Fibroblast of pulmonary artery (primary cell): ENCODE measurements at regions not wholly inside any gene's neighbourhood (a gene's known extent, or its start where the extent isn't known, plus 50 kb on each side); places are given as distances from the start of the nearest gene placed in this dataset.

Source experiments
- DNase-seq: peaks from one replicate; pipeline ENCODE4 v3.0.0-alpha.2; 2010; ENCODE audit warnings: low read depth
- H3K4me3 ChIP-seq: replicated peaks from 2 replicates; pipeline ENCODE4 v1.5.1; 2011; ENCODE audit warnings: low read depth, mild to moderate bottlenecking, control low read depth, low read length, moderate library complexity
- TF ChIP-seq, protein P1 (sequence below): IDR thresholded peaks from 2 replicates; pipeline ENCODE4 v1.5.1; 2011; ENCODE audit warnings: mild to moderate bottlenecking, control low read depth, low read length, inconsistent platforms; ENCODE audit errors: missing control alignments

DNA sequence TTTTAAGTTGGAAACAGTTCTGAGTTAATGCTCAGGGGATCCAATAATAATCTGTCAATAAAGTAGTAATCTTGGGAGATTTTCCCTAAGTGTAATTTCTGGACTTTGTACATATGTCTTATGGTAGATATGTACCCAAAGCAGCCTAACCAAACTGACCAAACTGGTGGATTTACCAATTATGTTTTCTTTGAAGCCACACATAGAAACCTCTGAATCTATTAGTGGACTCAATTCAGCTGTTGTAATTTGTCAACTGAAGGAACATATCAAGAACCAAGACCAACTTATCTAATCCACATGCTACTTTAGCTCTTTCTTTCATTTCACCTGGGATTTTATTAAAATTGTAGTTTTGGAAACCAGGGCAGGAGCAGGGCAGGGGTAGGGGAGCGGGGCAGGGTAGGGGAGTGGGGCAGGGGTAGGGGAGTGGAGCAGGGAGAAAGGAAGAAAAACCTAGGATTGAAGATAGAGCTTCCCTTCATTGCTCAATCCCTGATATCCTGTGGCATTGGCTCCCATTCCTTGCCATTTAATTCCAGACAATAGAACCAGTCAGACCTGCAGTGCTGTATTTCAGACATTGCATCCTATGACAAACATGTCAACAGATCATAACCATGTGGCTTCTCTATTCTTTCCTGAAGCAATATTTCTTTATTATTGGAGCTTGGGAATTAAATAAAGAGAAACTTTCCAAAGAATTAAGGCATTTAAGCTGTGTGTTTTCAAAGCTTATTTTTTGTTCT, 101.8 kb downstream of the NFKBIZ start:
- TF ChIP-seq, protein P1, sequence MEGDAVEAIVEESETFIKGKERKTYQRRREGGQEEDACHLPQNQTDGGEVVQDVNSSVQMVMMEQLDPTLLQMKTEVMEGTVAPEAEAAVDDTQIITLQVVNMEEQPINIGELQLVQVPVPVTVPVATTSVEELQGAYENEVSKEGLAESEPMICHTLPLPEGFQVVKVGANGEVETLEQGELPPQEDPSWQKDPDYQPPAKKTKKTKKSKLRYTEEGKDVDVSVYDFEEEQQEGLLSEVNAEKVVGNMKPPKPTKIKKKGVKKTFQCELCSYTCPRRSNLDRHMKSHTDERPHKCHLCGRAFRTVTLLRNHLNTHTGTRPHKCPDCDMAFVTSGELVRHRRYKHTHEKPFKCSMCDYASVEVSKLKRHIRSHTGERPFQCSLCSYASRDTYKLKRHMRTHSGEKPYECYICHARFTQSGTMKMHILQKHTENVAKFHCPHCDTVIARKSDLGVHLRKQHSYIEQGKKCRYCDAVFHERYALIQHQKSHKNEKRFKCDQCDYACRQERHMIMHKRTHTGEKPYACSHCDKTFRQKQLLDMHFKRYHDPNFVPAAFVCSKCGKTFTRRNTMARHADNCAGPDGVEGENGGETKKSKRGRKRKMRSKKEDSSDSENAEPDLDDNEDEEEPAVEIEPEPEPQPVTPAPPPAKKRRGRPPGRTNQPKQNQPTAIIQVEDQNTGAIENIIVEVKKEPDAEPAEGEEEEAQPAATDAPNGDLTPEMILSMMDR: no peak
- no peak overlapping the region for H3K4me3 ChIP-seq
- DNase-seq: peak; percentile 56

DNA sequence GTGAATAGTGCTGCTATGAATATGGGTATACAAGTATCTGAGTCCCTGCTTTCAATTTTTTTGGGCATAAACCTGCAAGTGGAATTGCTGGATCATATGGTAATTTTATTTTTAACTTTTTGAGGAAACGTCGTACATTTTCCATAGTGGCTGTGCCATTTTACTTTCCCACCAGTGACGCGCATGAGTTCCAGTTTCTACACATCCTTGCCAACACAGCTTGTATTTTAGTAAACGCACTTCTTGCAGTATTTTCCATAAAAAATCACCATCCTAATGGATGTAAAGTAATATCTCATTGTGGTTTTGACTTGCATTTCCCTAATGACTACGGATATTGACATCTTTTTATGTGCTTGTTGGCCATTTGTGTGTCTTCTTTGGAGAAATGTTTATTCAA, 105.0 kb downstream of the NFKBIZ start:
- TF ChIP-seq, protein P1: no peak
- H3K4me3 ChIP-seq: no peak overlapping the region
- DNase-seq: no peak

DNA sequence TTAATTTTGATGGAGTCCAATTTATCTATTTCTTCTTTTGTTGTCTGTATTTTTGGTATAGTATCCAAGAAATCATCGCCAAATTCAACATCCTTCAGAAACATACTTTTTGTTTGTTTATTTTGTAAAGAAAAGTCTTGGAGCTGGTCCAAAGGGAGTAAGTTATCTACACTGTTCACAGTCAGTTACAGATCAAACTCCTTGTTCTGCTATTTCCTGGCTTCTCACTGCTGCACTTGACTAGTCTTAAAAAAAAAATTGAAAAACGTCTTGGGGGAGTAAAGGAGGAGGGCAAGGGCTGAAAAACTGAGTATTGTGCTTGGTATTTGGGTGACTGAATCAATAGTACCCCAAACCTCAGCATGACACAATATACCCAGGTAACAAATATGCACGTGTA, 105.6 kb downstream of the NFKBIZ start:
- peak; percentile 58 for DNase-seq
- H3K4me3 ChIP-seq: no peak overlapping the region
- TF ChIP-seq, protein P1: no peak

DNA sequence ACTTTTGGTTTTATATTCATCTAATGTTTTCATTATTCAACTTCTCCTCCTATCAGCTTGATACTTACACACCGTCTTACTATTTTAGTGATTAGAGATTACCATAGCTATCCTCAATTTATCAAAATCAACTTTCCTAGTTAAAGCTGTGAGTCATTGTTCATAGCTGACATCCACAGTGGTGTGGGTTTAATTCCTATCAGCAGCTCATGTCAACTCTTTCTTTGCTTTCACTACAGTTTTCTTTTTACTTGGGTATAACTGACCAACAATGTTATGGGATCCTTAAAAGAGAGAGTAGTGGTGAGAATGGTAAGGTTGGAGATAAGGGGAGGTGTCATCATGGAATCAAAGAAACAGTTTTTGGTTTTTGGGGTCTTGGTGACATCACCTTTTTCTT, 112.7 kb downstream of the NFKBIZ start:
- TF ChIP-seq, protein P1: no peak
- no peak overlapping the region for H3K4me3 ChIP-seq
- DNase-seq: peak; percentile 43

DNA sequence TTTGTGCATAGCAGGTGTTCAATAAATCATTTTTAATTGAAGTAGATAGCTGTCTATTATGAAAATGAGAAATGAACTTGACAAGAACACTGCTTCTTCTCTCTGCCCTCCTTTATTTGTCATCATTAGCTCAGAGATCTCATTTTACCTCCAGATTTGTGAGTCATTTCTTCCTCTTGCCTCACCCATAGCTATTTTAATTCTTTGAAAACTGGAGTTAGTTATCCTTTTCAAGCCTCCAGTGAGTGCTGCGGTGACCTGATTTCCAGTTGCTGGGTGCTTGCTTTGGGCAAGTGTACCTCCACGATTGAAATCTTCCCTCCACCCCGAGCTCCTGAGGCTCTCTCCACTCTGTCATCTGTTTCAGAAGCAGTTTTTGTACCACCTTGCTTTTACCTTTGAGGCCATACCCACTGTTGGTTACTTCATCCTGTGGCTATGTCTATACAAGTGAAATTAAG, 114.6 kb downstream of the NFKBIZ start:
- peak; percentile 72 for DNase-seq
- TF ChIP-seq, protein P1: no peak

DNA sequence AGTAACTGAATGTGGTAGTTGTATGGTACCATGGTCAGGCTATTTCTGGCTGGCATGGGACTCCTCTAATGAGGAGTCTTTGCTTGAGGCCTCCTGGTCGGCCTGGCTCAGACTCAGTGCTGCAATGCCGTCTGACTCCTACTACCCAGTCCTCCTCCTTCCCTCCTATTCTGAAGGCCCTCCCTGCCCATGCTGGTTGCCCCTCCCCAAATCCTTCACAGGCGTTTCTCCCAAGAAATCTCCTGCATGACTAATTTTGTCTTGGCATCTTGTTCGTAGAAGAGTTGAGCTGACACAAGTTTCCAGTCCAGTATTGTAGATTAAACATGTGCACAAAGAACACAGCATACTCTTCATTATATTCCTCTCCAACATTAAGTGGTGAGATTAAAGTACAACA, 115.5 kb downstream of the NFKBIZ start:
- DNase-seq: peak; percentile 58
- H3K4me3 ChIP-seq: no peak overlapping the region
- TF ChIP-seq, protein P1: no peak

More for the DNA sequence above, 114.6 kb downstream of the NFKBIZ start:
- no peak overlapping the region for H3K4me3 ChIP-seq

DNA sequence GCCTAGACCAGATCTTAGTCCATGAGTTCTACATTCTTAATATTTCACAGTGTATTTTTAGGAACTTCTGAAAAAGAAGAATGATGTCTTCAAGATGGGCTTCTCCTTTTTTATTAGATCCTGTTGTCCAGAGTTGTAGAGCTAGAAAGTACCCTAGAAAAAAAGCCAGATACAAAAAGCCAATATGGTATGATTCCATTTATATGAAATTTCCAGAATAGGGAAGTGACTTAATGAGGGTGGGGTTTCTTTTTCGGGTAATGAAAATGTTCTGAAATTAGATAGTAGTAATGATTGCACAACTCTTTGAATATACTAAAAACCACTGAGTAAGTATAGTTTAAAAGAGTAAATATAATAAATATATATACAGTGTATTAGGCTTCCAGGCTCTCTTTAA, 116.9 kb downstream of the NFKBIZ start:
- H3K4me3 ChIP-seq: no peak overlapping the region
- TF ChIP-seq, protein P1: no peak
- DNase-seq: no peak
